H9 (cell line): ENCODE measurements at regions not wholly inside any gene's neighbourhood (a gene's known extent, or its start where the extent isn't known, plus 50 kb on each side); places are given as distances from the start of the nearest gene placed in this dataset.

Experiments used
- DNase-seq: peaks from one replicate; pipeline ENCODE4 v3.0.0-alpha.2; 2017
- H2AFZ ChIP-seq: one replicate; pipeline ENCODE4 v1.6.1; 2013; ENCODE audit warnings: mild to moderate bottlenecking, low read length, control low read depth, moderate library complexity
- H2AK5ac ChIP-seq: 2 replicates; pipeline ENCODE4 v1.6.1; 2013; ENCODE audit warnings: low read length, control low read depth, mixed read lengths; ENCODE audit not compliant: insufficient read length
- H2BK120ac ChIP-seq: one replicate; pipeline ENCODE4 v1.6.1; 2013; ENCODE audit warnings: low read depth, mild to moderate bottlenecking, low read length, control low read depth, inconsistent platforms; ENCODE audit not compliant: poor library complexity, severe bottlenecking
- H2BK12ac ChIP-seq: 2 replicates; pipeline ENCODE4 v1.6.1; 2013; ENCODE audit warnings: low read length, control low read depth, mixed read lengths, low read depth; ENCODE audit not compliant: insufficient read length
- H2BK15ac ChIP-seq: 2 replicates; pipeline ENCODE4 v1.6.1; 2013; ENCODE audit warnings: low read depth, low read length, control low read depth
- H2BK20ac ChIP-seq: one replicate; pipeline ENCODE4 v1.6.1; 2013; ENCODE audit warnings: low read depth, mild to moderate bottlenecking, low read length, control low read depth, inconsistent platforms; ENCODE audit not compliant: poor library complexity, severe bottlenecking
- H2BK5ac ChIP-seq: 2 replicates; pipeline ENCODE4 v1.6.1; 2013; ENCODE audit warnings: low read length, control low read depth, mixed read lengths; ENCODE audit not compliant: insufficient read length
- H3K14ac ChIP-seq: 2 replicates; pipeline ENCODE4 v1.6.1; 2013; ENCODE audit warnings: low read length, control low read depth; ENCODE audit not compliant: insufficient read depth
- H3K18ac ChIP-seq: 2 replicates; pipeline ENCODE4 v1.6.1; 2013; ENCODE audit warnings: low read depth, mild to moderate bottlenecking, mixed read lengths, low read length, control low read depth; ENCODE audit not compliant: insufficient read length
- H3K23ac ChIP-seq: 2 replicates; pipeline ENCODE4 v1.6.1; 2013; ENCODE audit warnings: low read length, control low read depth, mixed read lengths, low read depth; ENCODE audit not compliant: insufficient read length
- H3K23me2 ChIP-seq: 2 replicates; pipeline ENCODE4 v1.6.1; 2013; ENCODE audit warnings: low read depth, mild to moderate bottlenecking, mixed read lengths, low read length, control low read depth; ENCODE audit not compliant: insufficient read length, poor library complexity, severe bottlenecking
- H3K27ac ChIP-seq: 2 replicates; pipeline ENCODE4 v1.5.1; 2013; ENCODE audit warnings: low read length, control low read depth, mixed read lengths, low read depth; ENCODE audit not compliant: insufficient read length
- H3K27me3 ChIP-seq: 2 replicates; pipeline ENCODE4 v1.6.1; 2013; ENCODE audit warnings: low read length, control low read depth, inconsistent platforms; ENCODE audit not compliant: insufficient read depth
- H3K4ac ChIP-seq: 2 replicates; pipeline ENCODE4 v1.6.1; 2013; ENCODE audit warnings: low read depth, mild to moderate bottlenecking, control low read depth, inconsistent platforms, low read length, moderate library complexity
- H3K4me1 ChIP-seq: 2 replicates; pipeline ENCODE4 v1.6.1; 2013; ENCODE audit warnings: low read length, control low read depth, inconsistent platforms; ENCODE audit not compliant: insufficient read depth
- H3K4me2 ChIP-seq: 2 replicates; pipeline ENCODE4 v1.6.1; 2013; ENCODE audit warnings: low read length, control low read depth, mixed read lengths; ENCODE audit not compliant: insufficient read length, insufficient read depth
- H3K56ac ChIP-seq: 2 replicates; pipeline ENCODE4 v1.6.1; 2013; ENCODE audit warnings: low read depth, mild to moderate bottlenecking, mixed read lengths, low read length, control low read depth; ENCODE audit not compliant: insufficient read length
- H3K79me1 ChIP-seq: 2 replicates; pipeline ENCODE4 v1.6.1; 2013; ENCODE audit warnings: low read depth, mild to moderate bottlenecking, moderate library complexity, low read length, control low read depth, inconsistent platforms; ENCODE audit not compliant: insufficient read depth, poor library complexity, severe bottlenecking
- H3K79me2 ChIP-seq: 2 replicates; pipeline ENCODE4 v1.6.1; 2013; ENCODE audit warnings: low read length, control low read depth, inconsistent platforms; ENCODE audit not compliant: insufficient read depth
- H3K9ac ChIP-seq: 2 replicates; pipeline ENCODE4 v1.6.1; 2013; ENCODE audit warnings: low read length, control low read depth, mixed read lengths; ENCODE audit not compliant: insufficient read length; ENCODE audit errors: extremely low read depth
- H3K9me3 ChIP-seq: one replicate; pipeline ENCODE4 v1.6.1; 2013; ENCODE audit warnings: low read depth, low read length, inconsistent platforms; ENCODE audit not compliant: control insufficient read depth
- H3T11ph ChIP-seq: one replicate; pipeline ENCODE4 v1.6.1; 2013; ENCODE audit warnings: mild to moderate bottlenecking, low read length, control low read depth, inconsistent platforms
- H4K20me1 ChIP-seq: one replicate; pipeline ENCODE4 v1.6.1; 2013; ENCODE audit not compliant: control insufficient read depth, insufficient read length, insufficient read depth
- H4K5ac ChIP-seq: 2 replicates; pipeline ENCODE4 v1.6.1; 2013; ENCODE audit warnings: low read depth, mild to moderate bottlenecking, mixed read lengths, low read length, control low read depth; ENCODE audit not compliant: insufficient read length
- H4K8ac ChIP-seq: replicated peaks from 2 replicates; pipeline ENCODE4 v1.6.1; 2013; ENCODE audit warnings: low read length, control low read depth, mixed read lengths, low read depth; ENCODE audit not compliant: insufficient read length
- H4K91ac ChIP-seq: 2 replicates; pipeline ENCODE4 v1.6.1; 2013; ENCODE audit warnings: low read depth, mild to moderate bottlenecking, moderate library complexity, mixed read lengths, low read length, control low read depth; ENCODE audit not compliant: insufficient read length
- H3K27ac Mint-ChIP-seq, 3 experiments: 2 replicates in 2 of 3; 3 replicates in 1 of 3; pipeline ENCODE4 v1.8.0; 2020 to 2021; ENCODE audit warnings: mixed read lengths in 3 of 3, mild to moderate bottlenecking in 1 of 3, moderate library complexity in 1 of 3
- H3K27me3 Mint-ChIP-seq: 2 replicates; pipeline ENCODE4 v1.8.0; 2021; ENCODE audit warnings: low read depth, mild to moderate bottlenecking, moderate library complexity, mixed read lengths
- H3K36me3 Mint-ChIP-seq, 3 experiments: 2 replicates in 2 of 3; 3 replicates in 1 of 3; pipeline ENCODE4 v1.8.0; 2020 to 2021; ENCODE audit warnings: low read depth in 3 of 3, mixed read lengths in 3 of 3; ENCODE audit not compliant: insufficient read depth in 1 of 3
- H3K4me1 Mint-ChIP-seq, 2 experiments: 2 replicates each; pipeline ENCODE4 v1.8.0; 2020; ENCODE audit warnings: mixed read lengths in 2 of 2
- H3K4me3 Mint-ChIP-seq, 2 experiments: 2 replicates in 1 of 2; 3 replicates in 1 of 2; pipeline ENCODE4 v1.8.0; 2020 to 2021; ENCODE audit warnings: mild to moderate bottlenecking in 2 of 2, mixed read lengths in 2 of 2, moderate library complexity in 1 of 2
- H3K9me3 Mint-ChIP-seq, 2 experiments: 2 replicates in 1 of 2; 3 replicates in 1 of 2; pipeline ENCODE4 v1.8.0; 2020; ENCODE audit warnings: mild to moderate bottlenecking in 2 of 2, mixed read lengths in 2 of 2, moderate library complexity in 1 of 2
- CTCF ChIP-seq: fragments of 200-600 bp; sonication (generic); conservative IDR thresholded peaks from 3 replicates; pipeline ENCODE4 v1.8.0; 2021; ENCODE audit warnings: antibody characterized with exemption, mild to moderate bottlenecking
- WGBS: extraction: QIAGEN DNeasy Blood & Tissue Kit; methylation state at CpG from one replicate; pipeline ENCODE4 v1.1.7; 2013; ENCODE audit warnings: missing lambda C conversion rate, low lambda C conversion rate, mixed read lengths; ENCODE audit not compliant: insufficient read length; ENCODE audit errors: extremely low coverage; 5-methylcytosine and 5-hydroxymethylcytosine counted together

DNA sequence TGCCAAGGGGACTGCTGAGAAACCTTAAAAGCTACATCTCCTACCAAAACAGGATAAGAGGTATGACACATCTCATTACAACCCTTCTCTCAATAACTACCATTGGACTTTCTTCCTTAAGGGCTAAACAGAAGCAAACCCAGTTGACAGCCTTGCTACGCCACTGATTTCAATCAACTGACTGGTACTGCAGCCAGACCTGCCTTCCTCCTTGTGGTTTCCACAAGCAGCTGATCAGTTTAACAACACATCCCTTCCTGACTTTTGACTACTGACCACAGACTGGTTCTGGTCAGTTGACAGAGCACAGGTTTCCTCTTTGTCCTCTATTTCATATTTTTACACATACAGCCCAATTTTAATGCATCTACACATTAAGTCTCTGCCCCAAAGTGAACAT is 108.8 kb downstream of the ADAMTS1 start:
- H3K23ac ChIP-seq: no peak overlapping the region
- no peaks in the 10 kb centered on the region for H3K9me3 ChIP-seq
- no peaks in the 10 kb centered on the region for H3K36me3 Mint-ChIP-seq
- no peak for DNase-seq
- no peaks in the 10 kb centered on the region for H3K79me1 ChIP-seq
- no peak overlapping the region for H4K91ac ChIP-seq
- H4K5ac ChIP-seq: no peak overlapping the region
- no peaks in the 10 kb centered on the region for H3K23me2 ChIP-seq
- H3K9me3 Mint-ChIP-seq: no peaks in the 10 kb centered on the region; a peak in 1 of 5 replicates
- no peak overlapping the region for H3K4me2 ChIP-seq
- H3K27ac ChIP-seq: no peak overlapping the region
- H3K27ac Mint-ChIP-seq: no peak overlapping the region
- no peak overlapping the region for H2AFZ ChIP-seq
- H3K4me3 Mint-ChIP-seq: no peak overlapping the region
- H3K14ac ChIP-seq: no peak overlapping the region
- no peak overlapping the region for H2BK5ac ChIP-seq
- peaks cover 2% of the 10 kb centered on the region; the same call in 1 of the 2 replicates for H3K27me3 Mint-ChIP-seq
- H2BK120ac ChIP-seq: no peak overlapping the region
- H2AK5ac ChIP-seq: no peak overlapping the region
- H3K27me3 ChIP-seq: 0 out of 2 replicates have a peak, but pooled peaks cover 1% of the 10 kb centered on the region
- no peak overlapping the region for H2BK12ac ChIP-seq
- WGBS: no CpG with 5 or more reads among the region's 1 CpG
- no peak overlapping the region for H3T11ph ChIP-seq
- no peaks in the 10 kb centered on the region for H4K20me1 ChIP-seq
- H3K4ac ChIP-seq: no peak overlapping the region
- TF ChIP-seq CTCF: no peak
- no peak overlapping the region for H3K18ac ChIP-seq
- peaks cover 2% of the 10 kb centered on the region; the same call in 1 of the 2 replicates for H3K4me1 ChIP-seq
- no peak overlapping the region for H3K9ac ChIP-seq
- no peaks in the 10 kb centered on the region for H3K79me2 ChIP-seq
- H3K56ac ChIP-seq: no peak overlapping the region
- no peak overlapping the region for H4K8ac ChIP-seq
- no peak overlapping the region for H2BK15ac ChIP-seq
- H3K4me1 Mint-ChIP-seq: peaks cover 35 to 38% of the 10 kb centered on the region in 2 experiments
- no peak overlapping the region for H2BK20ac ChIP-seq
